ENCODE measurements at regions not wholly inside any gene's neighbourhood (a gene's known extent, or its start where the extent isn't known, plus 50 kb on each side); places are given as distances from the start of the nearest gene placed in this dataset.

GRCh38 chr12:28998662-28999120 is 150.4 kb upstream of the FAR2 start:
- TF ChIP-seq POLR2AphosphoS5 (IDR thresholded peaks at IDR 0.05; ENCODE audit: low read depth, low read length) (no peak), POLR2A (IDR thresholded peaks at IDR 0.05; ENCODE audit: low read depth, low read length) (no peak)
